NCI-H510A treated with DMSO at 0.1 percent for 48 hours (cell line): ENCODE measurements at regions not wholly inside any gene's neighbourhood (a gene's known extent, or its start where the extent isn't known, plus 50 kb on each side); places are given as distances from the start of the nearest gene placed in this dataset.

ENCODE experiments used
- DNase-seq: peaks from one replicate; lab custom pipeline; 2025; lab: John Stamatoyannopoulos, UW

GRCh38 chr4:30939684-30940083, 219.5 kb downstream of the PCDH7 start:
- DNase-seq = no peak

GRCh38 chr4:30941641-30942040, 221.5 kb downstream of the PCDH7 start:
- no peak for DNase-seq

- DNase-seq = no peak
These were observed 223.2 kb downstream of the PCDH7 start for GRCh38 chr4:30943356-30943755.

- no peak for DNase-seq
These were observed 225.4 kb downstream of the PCDH7 start for GRCh38 chr4:30945586-30945985.

- DNase-seq = no peak
These were observed 226.1 kb downstream of the PCDH7 start for GRCh38 chr4:30946288-30946687.

- DNase-seq = no peak
These were observed 228.5 kb downstream of the PCDH7 start for GRCh38 chr4:30948653-30949052.

GRCh38 chr4:30950737-30951136, 230.6 kb downstream of the PCDH7 start:
- no peak for DNase-seq

- DNase-seq = no peak
These were observed 232.5 kb downstream of the PCDH7 start for GRCh38 chr4:30952526-30953219.

- no peak for DNase-seq
These were observed 233.6 kb downstream of the PCDH7 start for GRCh38 chr4:30953799-30954198.

- no peak for DNase-seq
These were observed 236.7 kb downstream of the PCDH7 start for GRCh38 chr4:30956916-30957315.

GRCh38 chr4:30957706-30958105, 237.5 kb downstream of the PCDH7 start:
- no peak for DNase-seq

GRCh38 chr4:30959781-30960485, 239.8 kb downstream of the PCDH7 start:
- DNase-seq = no peak

- DNase-seq = no peak
These were observed 242.8 kb downstream of the PCDH7 start for GRCh38 chr4:30962939-30963338.

GRCh38 chr4:30968926-30969325, 248.8 kb downstream of the PCDH7 start:
- no peak for DNase-seq

- no peak for DNase-seq
These were observed 252.4 kb downstream of the PCDH7 start for GRCh38 chr4:30972542-30972941.

GRCh38 chr4:30973993-30974392, 253.8 kb downstream of the PCDH7 start:
- DNase-seq = no peak

- DNase-seq = no peak
These were observed 259.2 kb downstream of the PCDH7 start for GRCh38 chr4:30979402-30979801.

GRCh38 chr4:30989508-30989907, 269.3 kb downstream of the PCDH7 start:
- DNase-seq = no peak

- DNase-seq = no peak
These were observed 276.7 kb downstream of the PCDH7 start for GRCh38 chr4:30996841-30997240.

GRCh38 chr4:31005037-31005436, 284.9 kb downstream of the PCDH7 start:
- no peak for DNase-seq

GRCh38 chr4:31007858-31008257, 287.7 kb downstream of the PCDH7 start:
- no peak for DNase-seq

GRCh38 chr4:31009926-31010325, 289.8 kb downstream of the PCDH7 start:
- DNase-seq = no peak

- DNase-seq = no peak
These were observed 295.0 kb downstream of the PCDH7 start for GRCh38 chr4:31015123-31015522.
